GM10248 (cell line): ENCODE measurements at regions not wholly inside any gene's neighbourhood (a gene's known extent, or its start where the extent isn't known, plus 50 kb on each side); places are given as distances from the start of the nearest gene placed in this dataset.

Experiments used
- CTCF ChIA-PET: fragments of 300-600 bp; sonication (Branson Sonifier 250); formaldehyde crosslinking; extraction: SDS; loops from one replicate; lab custom pipeline; 2021; ENCODE audit warnings: antibody characterized with exemption; lab: Yijun Ruan, JAX
- POLR2A ChIA-PET: fragments of 350-650 bp; sonication (Branson Sonifier 250); formaldehyde crosslinking; extraction: SDS; loops from one replicate; lab custom pipeline; 2020; ENCODE audit warnings: antibody characterized with exemption; lab: Yijun Ruan, JAX
- DNase-seq: peaks from one replicate; pipeline ENCODE4 v3.0.0; 2012; ENCODE audit errors: extremely low spot score
- CTCF ChIP-seq: IDR thresholded peaks from 2 replicates; pipeline ENCODE4 v1.5.1; 2012; ENCODE audit warnings: mild to moderate bottlenecking, low read depth; ENCODE audit errors: extremely low read depth, missing control alignments, control extremely low read depth

GRCh38 chr2:151049746-151050145, 211.9 kb downstream of the RBM43 start:
- ChIA-PET CTCF (interaction anchor here (1.1 to 3.9 kb wide), 5 partner anchors 10 to 1454 kb away, joined by 4 to 28 read pairs (median 6); no protein-coding TSS in a partner anchor), POLR2A (no interaction called here)
- DNase-seq: no peak
- no peak for TF ChIP-seq CTCF

DNA sequence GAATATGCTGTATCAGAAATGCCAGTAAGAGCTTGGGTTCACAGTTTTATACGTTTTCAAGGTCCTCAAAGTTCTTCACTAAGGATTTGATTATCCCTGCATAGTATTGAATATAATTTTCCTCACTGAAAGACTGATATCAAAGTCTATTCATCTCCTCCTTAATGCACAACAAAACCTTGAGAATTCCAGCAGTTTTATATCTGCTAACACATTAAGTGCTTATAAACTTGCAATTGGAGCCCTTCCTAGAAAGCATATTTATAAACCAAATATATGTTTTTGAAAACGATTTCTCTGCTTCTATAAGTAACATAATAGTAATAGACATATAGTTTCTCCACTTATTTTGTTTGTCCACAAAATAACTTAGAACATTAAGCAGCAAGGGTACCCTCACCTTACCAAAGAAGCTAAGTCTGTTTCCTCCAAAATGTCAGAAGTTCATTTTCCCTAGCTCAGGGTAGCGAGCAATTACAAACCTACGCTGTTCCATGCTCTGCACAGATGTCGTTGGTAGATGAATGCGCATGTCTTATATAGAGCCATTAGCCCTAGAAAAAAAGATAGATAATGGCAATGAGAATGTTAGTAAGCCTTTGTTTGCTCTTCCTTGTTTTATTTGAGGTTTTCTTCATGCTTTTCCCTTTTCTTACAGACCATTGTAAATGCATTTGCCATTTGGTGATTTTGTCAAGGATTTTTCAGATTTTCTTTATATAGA, 213.2 kb downstream of the RBM43 start:
- ChIA-PET POLR2A (no interaction called here), CTCF (interaction anchor here (1.6 to 2.5 kb wide), 2 partner anchors 16 to 1450 kb away, joined by 4 to 8 read pairs; no protein-coding TSS in a partner anchor)
- no peak for TF ChIP-seq CTCF
- no peak for DNase-seq

GRCh38 chr2:151043484-151043883, 218.2 kb downstream of the RBM43 start:
- POLR2A ChIA-PET: no interaction called here
- no peak for DNase-seq
- CTCF ChIA-PET: no interaction called here
- TF ChIP-seq CTCF: no peak

- no peak for TF ChIP-seq CTCF
- ChIA-PET POLR2A (no interaction called here), CTCF (no interaction called here)
- DNase-seq: no peak
These were observed 218.7 kb downstream of the RBM43 start for GRCh38 chr2:151042964-151043363.

DNA sequence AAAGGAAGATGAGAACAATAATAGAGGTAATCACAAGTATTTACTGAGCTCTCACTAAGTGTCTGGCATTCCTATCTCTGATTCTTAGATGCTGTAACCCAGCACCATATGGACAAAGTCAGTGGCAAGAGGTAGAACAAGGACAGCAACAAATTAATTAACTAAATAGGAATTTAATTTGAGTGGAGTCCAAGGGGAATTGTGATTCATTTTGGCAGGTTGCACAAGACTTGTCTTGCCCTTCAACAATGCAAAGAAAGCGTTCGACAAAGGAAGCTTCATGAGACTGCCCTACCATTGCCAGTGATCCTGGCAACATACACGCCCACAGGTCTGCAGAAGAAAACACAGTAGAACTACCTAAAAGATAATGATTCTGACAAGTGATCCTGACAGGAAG, 221.6 kb downstream of the RBM43 start:
- CTCF ChIA-PET: interaction anchor here (3.9 kb wide), 1 partner anchor 11 kb away, joined by 28 read pairs; no protein-coding TSS in a partner anchor
- no peak for DNase-seq
- POLR2A ChIA-PET: no interaction called here
- no peak for TF ChIP-seq CTCF

- TF ChIP-seq CTCF: no peak
- DNase-seq: no peak
- ChIA-PET CTCF (interaction anchor here (3.9 kb wide), 1 partner anchor 13 kb away, joined by 28 read pairs; no protein-coding TSS in a partner anchor), POLR2A (no interaction called here)
These were observed 223.1 kb downstream of the RBM43 start for GRCh38 chr2:151038516-151038915.
